ENCODE measurements at regions not wholly inside any gene's neighbourhood (a gene's known extent, or its start where the extent isn't known, plus 50 kb on each side); places are given as distances from the start of the nearest gene placed in this dataset.
A peak's percentile ranks its signal among the peaks of the same experiment; 100 is the strongest.

DNA sequence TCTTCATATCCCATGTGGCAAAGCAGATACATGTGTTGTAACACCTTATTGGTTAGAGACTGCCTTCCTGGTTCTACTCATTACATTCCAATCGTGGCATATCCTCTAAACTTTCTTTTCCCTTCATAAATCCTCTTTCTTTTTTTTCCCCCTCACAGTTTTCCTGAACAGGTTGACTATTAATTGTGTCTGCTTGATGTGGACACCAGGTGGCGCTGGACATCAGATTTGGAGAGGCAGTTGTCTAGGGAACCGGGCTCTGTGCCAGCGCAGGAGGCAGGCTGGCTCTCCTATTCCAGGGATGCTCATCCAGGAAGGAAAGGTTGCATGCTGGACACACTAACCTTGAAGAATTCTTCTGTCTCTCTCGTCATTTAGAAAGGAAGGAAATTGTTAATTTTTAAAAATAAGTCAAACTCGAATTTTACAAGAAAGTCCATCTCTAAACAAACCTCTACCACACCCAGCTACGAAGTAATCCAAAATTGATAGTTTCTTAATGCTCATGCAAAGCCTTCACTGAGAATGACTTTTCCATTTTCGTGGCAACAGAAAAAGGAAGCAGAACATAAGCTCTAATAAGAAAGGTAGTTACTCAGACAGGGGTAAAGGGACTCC, 59.4 kb upstream of the ASB17 start (continued):
- TF ChIP-seq, protein P1, sequence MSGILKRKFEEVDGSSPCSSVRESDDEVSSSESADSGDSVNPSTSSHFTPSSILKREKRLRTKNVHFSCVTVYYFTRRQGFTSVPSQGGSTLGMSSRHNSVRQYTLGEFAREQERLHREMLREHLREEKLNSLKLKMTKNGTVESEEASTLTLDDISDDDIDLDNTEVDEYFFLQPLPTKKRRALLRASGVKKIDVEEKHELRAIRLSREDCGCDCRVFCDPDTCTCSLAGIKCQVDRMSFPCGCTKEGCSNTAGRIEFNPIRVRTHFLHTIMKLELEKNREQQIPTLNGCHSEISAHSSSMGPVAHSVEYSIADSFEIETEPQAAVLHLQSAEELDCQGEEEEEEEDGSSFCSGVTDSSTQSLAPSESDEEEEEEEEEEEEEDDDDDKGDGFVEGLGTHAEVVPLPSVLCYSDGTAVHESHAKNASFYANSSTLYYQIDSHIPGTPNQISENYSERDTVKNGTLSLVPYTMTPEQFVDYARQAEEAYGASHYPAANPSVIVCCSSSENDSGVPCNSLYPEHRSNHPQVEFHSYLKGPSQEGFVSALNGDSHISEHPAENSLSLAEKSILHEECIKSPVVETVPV (CRISPR knock-in tag; IDR thresholded peaks at IDR 0.05) = no peak
- TF ChIP-seq RARB (CRISPR knock-in tag; IDR thresholded peaks at IDR 0.05) = no peak
- TF ChIP-seq ZFP30 (CRISPR knock-in tag; IDR thresholded peaks at IDR 0.05) = no peak
- no peak for TF ChIP-seq PPARA (CRISPR knock-in tag; IDR thresholded peaks at IDR 0.05; ENCODE audit: borderline replicate concordance)
- TF ChIP-seq ARNTL (CRISPR knock-in tag; IDR thresholded peaks at IDR 0.05; ENCODE audit: borderline replicate concordance, low read depth) = no peak
- TF ChIP-seq ZC3H10 (CRISPR knock-in tag; IDR thresholded peaks at IDR 0.05) = no peak
- TF ChIP-seq ZNF70 (CRISPR knock-in tag; IDR thresholded peaks at IDR 0.05) = no peak

DNA sequence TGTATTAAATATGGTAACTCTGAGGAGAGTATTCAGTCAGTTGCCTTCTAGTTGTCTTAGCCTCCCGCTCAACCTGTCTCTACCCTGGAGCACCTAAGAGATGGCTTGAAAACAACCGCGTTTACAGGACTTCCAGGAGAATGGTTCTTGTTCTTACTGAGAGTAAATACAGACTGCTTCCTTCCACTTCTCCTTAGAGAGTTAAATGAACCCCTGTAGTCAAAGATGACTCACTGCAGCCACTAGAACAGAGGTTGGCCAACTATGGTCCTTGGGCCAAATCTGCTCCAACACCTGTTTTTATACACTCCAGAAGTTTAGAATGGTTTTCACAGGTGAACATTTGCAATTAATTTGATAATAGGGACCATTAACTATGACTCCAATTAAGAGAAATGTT, 60.1 kb upstream of the ASB17 start:
- no peak for TF ChIP-seq PPARA (CRISPR knock-in tag; IDR thresholded peaks at IDR 0.05; ENCODE audit: borderline replicate concordance)
- TF ChIP-seq BACH2 (CRISPR knock-in tag; IDR thresholded peaks at IDR 0.05; ENCODE audit: borderline replicate concordance) = no peak
- TF ChIP-seq, protein P2, sequence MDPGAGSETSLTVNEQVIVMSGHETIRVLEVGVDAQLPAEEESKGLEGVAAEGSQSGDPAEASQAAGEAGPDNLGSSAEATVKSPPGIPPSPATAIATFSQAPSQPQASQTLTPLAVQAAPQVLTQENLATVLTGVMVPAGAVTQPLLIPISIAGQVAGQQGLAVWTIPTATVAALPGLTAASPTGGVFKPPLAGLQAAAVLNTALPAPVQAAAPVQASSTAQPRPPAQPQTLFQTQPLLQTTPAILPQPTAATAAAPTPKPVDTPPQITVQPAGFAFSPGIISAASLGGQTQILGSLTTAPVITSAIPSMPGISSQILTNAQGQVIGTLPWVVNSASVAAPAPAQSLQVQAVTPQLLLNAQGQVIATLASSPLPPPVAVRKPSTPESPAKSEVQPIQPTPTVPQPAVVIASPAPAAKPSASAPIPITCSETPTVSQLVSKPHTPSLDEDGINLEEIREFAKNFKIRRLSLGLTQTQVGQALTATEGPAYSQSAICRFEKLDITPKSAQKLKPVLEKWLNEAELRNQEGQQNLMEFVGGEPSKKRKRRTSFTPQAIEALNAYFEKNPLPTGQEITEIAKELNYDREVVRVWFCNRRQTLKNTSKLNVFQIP (CRISPR knock-in tag; IDR thresholded peaks at IDR 0.05; ENCODE audit: borderline replicate concordance, low read depth) = no peak
- TF ChIP-seq, protein P3, sequence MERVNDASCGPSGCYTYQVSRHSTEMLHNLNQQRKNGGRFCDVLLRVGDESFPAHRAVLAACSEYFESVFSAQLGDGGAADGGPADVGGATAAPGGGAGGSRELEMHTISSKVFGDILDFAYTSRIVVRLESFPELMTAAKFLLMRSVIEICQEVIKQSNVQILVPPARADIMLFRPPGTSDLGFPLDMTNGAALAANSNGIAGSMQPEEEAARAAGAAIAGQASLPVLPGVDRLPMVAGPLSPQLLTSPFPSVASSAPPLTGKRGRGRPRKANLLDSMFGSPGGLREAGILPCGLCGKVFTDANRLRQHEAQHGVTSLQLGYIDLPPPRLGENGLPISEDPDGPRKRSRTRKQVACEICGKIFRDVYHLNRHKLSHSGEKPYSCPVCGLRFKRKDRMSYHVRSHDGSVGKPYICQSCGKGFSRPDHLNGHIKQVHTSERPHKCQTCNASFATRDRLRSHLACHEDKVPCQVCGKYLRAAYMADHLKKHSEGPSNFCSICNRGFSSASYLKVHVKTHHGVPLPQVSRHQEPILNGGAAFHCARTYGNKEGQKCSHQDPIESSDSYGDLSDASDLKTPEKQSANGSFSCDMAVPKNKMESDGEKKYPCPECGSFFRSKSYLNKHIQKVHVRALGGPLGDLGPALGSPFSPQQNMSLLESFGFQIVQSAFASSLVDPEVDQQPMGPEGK (CRISPR knock-in tag; IDR thresholded peaks at IDR 0.05; ENCODE audit: borderline replicate concordance) = no peak
- no peak for TF ChIP-seq CSDC2 (CRISPR knock-in tag; IDR thresholded peaks at IDR 0.05)
- TF ChIP-seq GLIS3 (CRISPR knock-in tag; IDR thresholded peaks at IDR 0.05) = no peak
- TF ChIP-seq ZFP30 (CRISPR knock-in tag; IDR thresholded peaks at IDR 0.05) = no peak
- no peak for TF ChIP-seq ZNF565 (CRISPR knock-in tag; conservative IDR thresholded peaks at IDR 0.05; ENCODE audit: low read depth)
- no peak for TF ChIP-seq ZNF70 (CRISPR knock-in tag; IDR thresholded peaks at IDR 0.05)
- no peak for TF ChIP-seq ZFP3 (CRISPR knock-in tag; IDR thresholded peaks at IDR 0.05)
- TF ChIP-seq, protein P1 (CRISPR knock-in tag; IDR thresholded peaks at IDR 0.05) = no peak
- no peak for TF ChIP-seq ZC3H10 (CRISPR knock-in tag; IDR thresholded peaks at IDR 0.05)
- peak; percentile 27; the same call in 1 of the 3 replicates for ATAC-seq

DNA sequence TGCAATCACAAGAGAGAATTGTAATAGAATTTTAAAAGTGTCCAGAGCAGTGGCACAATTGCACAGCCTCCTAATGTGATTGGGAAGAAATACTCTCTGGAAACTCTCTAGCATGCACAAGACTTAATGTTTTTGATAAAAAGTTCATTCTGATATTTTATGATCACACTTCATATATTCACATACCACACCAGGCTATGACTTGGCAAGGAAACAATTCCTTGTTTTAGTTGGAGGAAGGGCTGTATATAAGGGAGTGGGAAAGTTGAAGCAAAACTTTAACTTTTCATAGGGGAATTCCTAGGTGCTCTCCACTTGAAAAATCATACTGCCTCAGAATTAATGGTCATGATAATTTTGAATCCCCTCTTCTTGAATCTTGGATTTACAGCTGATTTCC, 61.5 kb upstream of the ASB17 start:
- ATAC-seq = no peak

DNA sequence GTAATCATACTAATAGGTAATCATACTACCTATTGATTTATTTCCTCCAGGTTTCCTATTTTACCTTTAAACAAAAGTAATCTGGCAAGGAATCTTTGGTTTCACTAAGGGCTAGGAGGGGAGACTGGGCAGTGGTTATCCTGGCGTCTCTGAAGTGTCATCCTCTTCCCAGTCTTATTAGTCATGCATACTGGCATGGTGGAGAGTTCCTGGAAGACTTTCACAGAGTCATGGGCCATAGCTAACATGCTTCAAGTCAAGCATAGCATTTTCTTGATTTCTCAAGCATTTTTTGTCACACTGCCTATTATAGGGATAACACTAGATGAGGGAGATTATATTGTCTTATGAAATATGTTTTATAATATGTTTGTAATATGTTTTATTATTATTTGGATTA, 64.0 kb upstream of the ASB17 start:
- peak; percentile 83 for ATAC-seq
- TF ChIP-seq, protein P4, sequence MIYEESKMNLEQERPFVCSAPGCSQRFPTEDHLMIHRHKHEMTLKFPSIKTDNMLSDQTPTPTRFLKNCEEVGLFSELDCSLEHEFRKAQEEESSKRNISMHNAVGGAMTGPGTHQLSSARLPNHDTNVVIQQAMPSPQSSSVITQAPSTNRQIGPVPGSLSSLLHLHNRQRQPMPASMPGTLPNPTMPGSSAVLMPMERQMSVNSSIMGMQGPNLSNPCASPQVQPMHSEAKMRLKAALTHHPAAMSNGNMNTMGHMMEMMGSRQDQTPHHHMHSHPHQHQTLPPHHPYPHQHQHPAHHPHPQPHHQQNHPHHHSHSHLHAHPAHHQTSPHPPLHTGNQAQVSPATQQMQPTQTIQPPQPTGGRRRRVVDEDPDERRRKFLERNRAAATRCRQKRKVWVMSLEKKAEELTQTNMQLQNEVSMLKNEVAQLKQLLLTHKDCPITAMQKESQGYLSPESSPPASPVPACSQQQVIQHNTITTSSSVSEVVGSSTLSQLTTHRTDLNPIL (CRISPR knock-in tag; IDR thresholded peaks at IDR 0.05; ENCODE audit: low read depth) = no peak
- TF ChIP-seq ISL1 (CRISPR knock-in tag; IDR thresholded peaks at IDR 0.05) (0 out of 2 replicates have a peak, but pooled peaks have one; percentile 9), PPARA (CRISPR knock-in tag; IDR thresholded peaks at IDR 0.05; ENCODE audit: borderline replicate concordance) (no peak)

More for the DNA sequence above, 61.5 kb upstream of the ASB17 start:
- no peak for TF ChIP-seq ZNF565 (CRISPR knock-in tag; conservative IDR thresholded peaks at IDR 0.05; ENCODE audit: low read depth)

DNA sequence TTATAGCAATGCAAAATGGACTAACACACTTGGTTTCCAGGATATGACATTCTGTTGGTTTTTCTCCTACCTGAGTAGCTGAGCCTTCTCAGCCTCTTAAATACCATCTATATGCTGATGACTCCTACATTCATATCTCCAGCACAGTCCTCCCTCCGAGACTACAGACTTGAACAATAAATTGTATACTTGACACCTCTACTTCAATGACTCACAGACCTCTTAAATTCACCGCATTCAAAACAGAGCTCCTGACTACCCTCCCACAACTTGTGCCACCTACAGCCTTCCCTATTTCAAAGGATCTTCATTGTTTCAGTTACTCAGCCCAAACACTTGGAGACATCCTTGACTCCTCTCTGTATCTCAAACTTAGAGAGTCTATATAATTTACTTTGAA, 66.8 kb upstream of the ASB17 start:
- ATAC-seq = no peak
- no peak for TF ChIP-seq PPARA (CRISPR knock-in tag; IDR thresholded peaks at IDR 0.05; ENCODE audit: borderline replicate concordance)
- TF ChIP-seq, protein P3 (CRISPR knock-in tag; IDR thresholded peaks at IDR 0.05; ENCODE audit: borderline replicate concordance) = no peak
- no peak for TF ChIP-seq CSDC2 (CRISPR knock-in tag; IDR thresholded peaks at IDR 0.05)
- TF ChIP-seq RARB (CRISPR knock-in tag; IDR thresholded peaks at IDR 0.05) = no peak
- TF ChIP-seq TOX (CRISPR knock-in tag; IDR thresholded peaks at IDR 0.05; ENCODE audit: borderline replicate concordance) = no peak
- TF ChIP-seq ARNTL (CRISPR knock-in tag; IDR thresholded peaks at IDR 0.05; ENCODE audit: borderline replicate concordance, low read depth) = no peak
- TF ChIP-seq, protein P1 (CRISPR knock-in tag; IDR thresholded peaks at IDR 0.05) = no peak
- TF ChIP-seq ESRRG (CRISPR knock-in tag; IDR thresholded peaks at IDR 0.05) = no peak
- no peak for TF ChIP-seq ZC3H10 (CRISPR knock-in tag; IDR thresholded peaks at IDR 0.05)
- no peak for TF ChIP-seq ISL1 (CRISPR knock-in tag; IDR thresholded peaks at IDR 0.05)
